Peyer's patch (tissue), 4 donors: ENCODE measurements at regions not wholly inside any gene's neighbourhood (a gene's known extent, or its start where the extent isn't known, plus 50 kb on each side); places are given as distances from the start of the nearest gene placed in this dataset.

Experiments used
- POLR2A ChIP-seq, 2 donors: fragments of 450-650 bp; IDR thresholded peaks; one replicate each; pipeline ENCODE4 v1.5.1; 2017; ENCODE audit warnings: antibody characterized with exemption in 2 of 2, mild to moderate bottlenecking in 2 of 2, moderate library complexity in 2 of 2
- TF ChIP-seq, protein P1 (sequence below), 6 experiments: fragments of 450-650 bp in 4 of 6; fragments of 200-600 bp in 2 of 6; sonication (generic) in 1 of 6; IDR thresholded peaks; one replicate each; pipeline ENCODE4 v1.5.1; 2017 to 2019; ENCODE audit warnings: antibody characterized with exemption in 6 of 6, mild to moderate bottlenecking in 3 of 6, moderate library complexity in 1 of 6

DNA sequence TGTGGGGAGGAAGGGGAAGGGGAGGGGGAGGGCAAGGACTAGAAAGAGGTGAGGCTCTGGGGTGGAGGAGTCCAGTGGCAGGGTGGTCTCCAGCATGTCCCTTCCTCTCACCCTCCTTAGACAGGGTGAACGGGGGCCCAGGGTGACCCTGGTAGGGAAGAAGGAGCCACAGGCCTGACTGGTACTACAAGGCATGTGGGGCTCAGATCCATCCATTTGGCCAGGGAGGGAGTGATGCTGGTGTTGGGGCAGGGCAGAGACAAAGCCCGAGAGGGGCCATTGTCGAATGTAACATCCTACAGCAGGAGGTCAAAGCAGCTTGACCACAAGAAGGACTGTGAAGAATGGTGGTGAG is 69.0 kb upstream of the SHISAL1 start:
- TF ChIP-seq, protein P1, sequence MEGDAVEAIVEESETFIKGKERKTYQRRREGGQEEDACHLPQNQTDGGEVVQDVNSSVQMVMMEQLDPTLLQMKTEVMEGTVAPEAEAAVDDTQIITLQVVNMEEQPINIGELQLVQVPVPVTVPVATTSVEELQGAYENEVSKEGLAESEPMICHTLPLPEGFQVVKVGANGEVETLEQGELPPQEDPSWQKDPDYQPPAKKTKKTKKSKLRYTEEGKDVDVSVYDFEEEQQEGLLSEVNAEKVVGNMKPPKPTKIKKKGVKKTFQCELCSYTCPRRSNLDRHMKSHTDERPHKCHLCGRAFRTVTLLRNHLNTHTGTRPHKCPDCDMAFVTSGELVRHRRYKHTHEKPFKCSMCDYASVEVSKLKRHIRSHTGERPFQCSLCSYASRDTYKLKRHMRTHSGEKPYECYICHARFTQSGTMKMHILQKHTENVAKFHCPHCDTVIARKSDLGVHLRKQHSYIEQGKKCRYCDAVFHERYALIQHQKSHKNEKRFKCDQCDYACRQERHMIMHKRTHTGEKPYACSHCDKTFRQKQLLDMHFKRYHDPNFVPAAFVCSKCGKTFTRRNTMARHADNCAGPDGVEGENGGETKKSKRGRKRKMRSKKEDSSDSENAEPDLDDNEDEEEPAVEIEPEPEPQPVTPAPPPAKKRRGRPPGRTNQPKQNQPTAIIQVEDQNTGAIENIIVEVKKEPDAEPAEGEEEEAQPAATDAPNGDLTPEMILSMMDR (IDR thresholded peaks at IDR 0.05) = no peak
- TF ChIP-seq POLR2A (IDR thresholded peaks at IDR 0.05) = no peak
